ENCODE measurements at regions not wholly inside any gene's neighbourhood (a gene's known extent, or its start where the extent isn't known, plus 50 kb on each side); places are given as distances from the start of the nearest gene placed in this dataset.
A peak's percentile ranks its signal among the peaks of the same experiment; 100 is the strongest.
"Not testable (repeated sequence)": the region's sequence is repeated elsewhere in the genome, so short reads cannot be mapped to it uniquely, and the experiment has no call there.

- no peaks in the 10 kb centered on the region for H3K36me3 ChIP-seq
- DNase-seq, result no peak
- no peaks in the 10 kb centered on the region; the same call in 1 of the 2 replicates for H3K9me3 ChIP-seq
- H3K27me3 ChIP-seq, result no peaks in the 10 kb centered on the region
- no peak overlapping the region for H3K4me3 ChIP-seq
Observed at GRCh38 chr10:33055625-33056024, 97.6 kb upstream of the ITGB1 start.

DNA sequence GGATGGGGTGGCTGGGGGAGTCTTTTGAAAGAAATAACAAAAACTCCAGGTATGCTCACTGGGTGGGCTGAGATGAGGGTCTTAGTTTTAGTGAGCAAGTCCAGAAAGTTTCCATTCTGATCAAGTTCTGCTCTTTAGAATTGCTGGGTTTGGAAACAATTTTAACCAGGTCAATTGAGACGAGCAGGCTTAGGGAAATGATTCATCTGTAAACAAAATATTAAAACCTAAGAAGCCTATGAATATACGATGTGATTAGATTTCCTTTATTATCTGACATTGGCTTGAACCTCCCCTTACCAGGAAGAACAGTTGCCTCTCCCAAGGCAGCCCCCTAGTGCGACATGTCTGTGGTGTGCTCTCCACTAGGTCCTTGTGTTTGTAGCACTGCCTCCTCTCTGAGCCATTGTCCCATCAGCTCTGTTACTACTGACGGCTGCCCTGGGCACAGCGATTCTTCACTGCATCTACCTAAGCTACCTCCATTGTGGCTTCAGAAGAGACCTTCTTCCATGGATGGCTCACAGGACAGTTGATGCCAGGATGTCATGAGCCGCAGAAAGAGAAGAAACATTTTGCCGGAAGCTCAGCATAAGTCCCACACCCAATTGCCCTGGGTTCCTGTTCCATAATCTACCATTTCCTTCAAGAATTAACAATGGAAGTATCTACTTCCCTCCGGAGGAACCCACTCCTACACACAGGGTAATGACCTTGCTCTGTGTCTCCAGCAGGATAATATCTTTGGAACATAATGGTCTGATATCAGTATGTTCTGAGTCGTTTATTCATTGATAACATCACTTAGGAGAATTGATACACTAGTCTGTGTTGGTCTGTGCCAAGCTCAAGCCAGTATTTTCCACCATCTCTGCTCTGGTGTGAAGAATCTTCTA is 95.1 kb upstream of the ITGB1 start:
- Histone ChIP-seq H3K27me3 (no peaks in the 10 kb centered on the region), H3K4me3 (no peak overlapping the region), H3K9me3 (no peaks in the 10 kb centered on the region; the same call in 1 of the 2 replicates), H3K36me3 (no peaks in the 10 kb centered on the region)
- no peak for DNase-seq

GRCh38 chr10:33052263-33052875 is 94.3 kb upstream of the ITGB1 start:
- Histone ChIP-seq H3K4me3 (no peak overlapping the region), H3K36me3 (no peaks in the 10 kb centered on the region), H3K9me3 (no peaks in the 10 kb centered on the region; the same call in 1 of the 2 replicates), H3K27me3 (no peaks in the 10 kb centered on the region)
- no peak for DNase-seq

- H3K4me3 ChIP-seq, result peak overlapping the region; percentile 20
- peak; percentile 10 for DNase-seq
- not testable (repeated sequence) for H3K9me3 ChIP-seq, H3K36me3 ChIP-seq, H3K27me3 ChIP-seq
Observed at GRCh38 chr10:33049963-33050920, 92.2 kb upstream of the ITGB1 start.

GRCh38 chr10:33048223-33048622 is 90.2 kb upstream of the ITGB1 start:
- H3K27me3 ChIP-seq, result no peaks in the 10 kb centered on the region
- no peaks in the 10 kb centered on the region for H3K9me3 ChIP-seq
- H3K36me3 ChIP-seq, result no peaks in the 10 kb centered on the region
- H3K4me3 ChIP-seq, result no peak overlapping the region
- DNase-seq, result no peak

DNA sequence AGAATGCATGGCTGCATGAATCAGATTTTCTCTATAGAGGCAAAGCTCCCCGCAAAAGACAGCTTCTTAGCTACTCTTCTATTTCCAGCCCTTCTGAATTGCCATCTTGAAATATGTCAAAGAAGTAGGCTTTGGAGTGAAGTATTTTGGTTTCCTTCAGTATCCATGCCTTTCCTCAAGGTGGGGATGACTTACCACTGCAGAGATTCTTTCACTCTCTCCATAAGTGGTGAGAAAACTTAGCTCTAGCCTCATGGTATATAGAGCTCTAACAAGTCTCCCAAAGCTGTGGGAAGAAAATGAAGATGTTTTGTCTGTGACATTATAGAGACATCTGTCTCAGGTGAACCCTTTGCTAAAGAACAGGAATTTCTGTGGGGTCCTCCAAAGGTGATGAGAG is 89.6 kb upstream of the ITGB1 start:
- H3K36me3 ChIP-seq, result no peaks in the 10 kb centered on the region
- DNase-seq, result no peak
- H3K9me3 ChIP-seq, result no peaks in the 10 kb centered on the region
- H3K27me3 ChIP-seq, result no peaks in the 10 kb centered on the region
- H3K4me3 ChIP-seq, result no peak overlapping the region

- H3K9me3 ChIP-seq, result no peaks in the 10 kb centered on the region
- no peaks in the 10 kb centered on the region for H3K27me3 ChIP-seq
- H3K4me3 ChIP-seq, result no peak overlapping the region
- no peaks in the 10 kb centered on the region for H3K36me3 ChIP-seq
- no peak for DNase-seq
Observed at GRCh38 chr10:33046792-33047191, 88.8 kb upstream of the ITGB1 start.

- H3K27me3 ChIP-seq, result no peaks in the 10 kb centered on the region
- no peak for DNase-seq
- no peaks in the 10 kb centered on the region for H3K36me3 ChIP-seq
- no peaks in the 10 kb centered on the region for H3K9me3 ChIP-seq
- no peak overlapping the region for H3K4me3 ChIP-seq
Observed at GRCh38 chr10:33045421-33045820, 87.4 kb upstream of the ITGB1 start.

DNA sequence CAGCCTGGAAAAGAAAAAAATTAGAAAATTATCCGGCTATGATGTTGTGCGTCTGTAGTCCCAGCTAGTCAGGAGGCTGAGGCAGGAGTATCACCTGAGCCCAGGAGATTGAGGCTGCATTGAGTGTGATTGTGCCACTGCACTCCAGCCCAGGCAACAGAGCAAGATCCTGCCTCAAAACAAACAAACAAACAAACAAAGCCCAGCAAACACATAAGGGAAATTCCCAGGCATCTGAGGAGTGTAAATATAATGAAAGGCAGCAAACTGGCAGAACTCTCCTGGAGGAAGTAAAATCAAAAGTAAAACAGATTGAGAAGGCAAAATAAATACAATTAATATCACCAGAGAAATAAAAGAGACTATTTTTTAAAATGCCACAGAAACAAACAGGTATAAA is 84.5 kb upstream of the ITGB1 start:
- Histone ChIP-seq H3K27me3 (no peaks in the 10 kb centered on the region), H3K36me3 (no peaks in the 10 kb centered on the region), H3K9me3 (no peaks in the 10 kb centered on the region), H3K4me3 (no peak overlapping the region)
- no peak for DNase-seq

DNA sequence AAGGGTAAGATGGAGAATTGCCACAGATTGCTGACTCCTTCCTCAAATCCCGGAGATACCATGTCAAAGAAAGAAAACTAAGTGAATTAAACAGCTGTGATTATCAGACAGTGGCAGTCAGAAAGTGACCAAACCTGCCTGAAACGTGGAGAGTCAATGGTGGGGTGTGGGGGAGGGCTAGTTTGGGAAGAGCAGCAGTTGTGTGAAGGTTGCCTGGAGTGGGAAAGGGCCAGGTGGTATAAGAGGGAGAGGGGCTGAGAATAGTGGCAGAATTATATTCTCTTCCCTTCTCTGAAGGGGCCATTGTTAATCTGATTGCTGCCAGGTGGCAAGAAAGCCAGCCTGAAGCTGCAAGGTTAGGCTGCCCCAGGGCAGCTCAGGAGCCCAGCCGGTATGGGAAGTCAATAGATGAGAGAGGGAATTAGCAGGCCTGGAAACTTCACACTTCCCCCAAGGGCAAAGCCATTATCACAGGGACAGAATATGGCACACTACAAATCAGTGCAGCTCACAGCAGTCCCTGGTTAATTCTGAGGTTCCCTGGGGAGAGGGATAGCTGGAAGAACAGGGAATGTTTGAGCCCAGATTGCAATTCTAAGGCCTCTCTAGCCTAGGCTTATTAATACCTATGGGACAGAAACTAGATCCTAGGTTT is 83.9 kb upstream of the ITGB1 start:
- DNase-seq, result no peak
- Histone ChIP-seq H3K36me3 (no peaks in the 10 kb centered on the region), H3K9me3 (no peaks in the 10 kb centered on the region), H3K27me3 (no peaks in the 10 kb centered on the region), H3K4me3 (no peak overlapping the region)

DNA sequence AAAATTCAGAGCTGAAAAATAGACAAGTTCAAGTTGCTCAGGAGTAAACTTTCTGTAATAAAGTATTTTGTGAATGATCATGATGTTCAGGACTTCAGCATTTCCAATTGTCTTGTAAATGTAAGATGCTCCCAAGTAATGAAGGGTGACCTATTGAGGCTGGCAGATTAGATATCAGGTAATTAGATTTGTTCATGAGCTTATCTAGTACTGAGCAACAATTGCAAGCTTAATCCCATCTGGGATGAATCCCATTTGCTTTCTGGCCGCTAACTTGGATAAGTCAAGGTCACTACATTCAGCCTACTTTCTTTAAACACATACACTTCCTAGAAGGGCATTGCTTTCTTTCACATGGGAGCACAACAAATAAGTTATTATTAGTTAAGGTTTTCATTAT is 82.4 kb upstream of the ITGB1 start:
- H3K4me3 ChIP-seq, result no peak overlapping the region
- no peaks in the 10 kb centered on the region for H3K27me3 ChIP-seq
- no peaks in the 10 kb centered on the region for H3K36me3 ChIP-seq
- H3K9me3 ChIP-seq, result no peaks in the 10 kb centered on the region
- no peak for DNase-seq

DNA sequence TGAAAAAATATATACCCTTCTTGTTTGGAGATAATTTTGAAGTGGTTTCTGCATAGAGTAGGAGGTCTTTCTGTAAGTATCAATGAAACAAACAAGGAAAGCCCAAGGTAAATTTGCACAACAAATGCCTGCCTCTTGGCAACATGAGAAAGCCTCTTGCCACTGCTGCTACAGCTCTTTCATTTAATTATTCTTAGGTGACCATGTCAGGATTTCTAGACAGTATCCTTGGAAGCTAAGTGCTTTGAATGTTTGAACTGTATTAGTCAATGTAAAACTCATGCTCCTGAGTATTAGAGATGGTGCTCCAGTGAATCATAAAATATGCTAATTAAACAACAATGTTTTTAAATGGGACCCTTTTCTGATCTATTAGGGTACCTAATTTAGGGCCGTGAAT is 81.2 kb upstream of the ITGB1 start:
- H3K36me3 ChIP-seq, result no peaks in the 10 kb centered on the region
- H3K4me3 ChIP-seq, result no peak overlapping the region
- no peaks in the 10 kb centered on the region for H3K27me3 ChIP-seq
- no peaks in the 10 kb centered on the region for H3K9me3 ChIP-seq
- no peak for DNase-seq

GRCh38 chr10:33038672-33039071 is 80.6 kb upstream of the ITGB1 start:
- Histone ChIP-seq H3K36me3 (no peaks in the 10 kb centered on the region), H3K4me3 (no peak overlapping the region), H3K27me3 (no peaks in the 10 kb centered on the region), H3K9me3 (no peaks in the 10 kb centered on the region)
- no peak for DNase-seq

DNA sequence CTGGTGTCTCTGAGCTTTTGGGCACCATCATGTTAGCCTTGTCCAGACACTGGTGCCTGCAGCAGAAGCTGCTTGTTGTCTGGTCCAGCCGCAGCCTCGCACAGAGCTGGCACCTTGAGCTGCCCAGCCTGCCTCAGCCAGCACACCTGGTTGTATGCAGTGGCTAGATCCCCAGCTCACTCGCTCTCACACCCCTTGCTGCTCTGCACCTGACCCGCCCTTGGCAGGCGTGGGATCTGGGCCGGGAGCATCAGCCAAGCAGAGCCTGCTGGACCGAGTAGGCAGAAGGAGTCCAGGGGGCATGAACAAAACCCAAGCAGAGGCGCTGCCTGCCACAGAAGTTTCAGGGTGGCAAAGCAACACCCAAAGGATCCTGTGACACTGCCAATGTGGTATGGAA is 79.7 kb upstream of the ITGB1 start:
- Histone ChIP-seq H3K27me3 (no peaks in the 10 kb centered on the region), H3K9me3 (no peaks in the 10 kb centered on the region), H3K36me3 (no peaks in the 10 kb centered on the region), H3K4me3 (no peak overlapping the region)
- DNase-seq, result no peak

DNA sequence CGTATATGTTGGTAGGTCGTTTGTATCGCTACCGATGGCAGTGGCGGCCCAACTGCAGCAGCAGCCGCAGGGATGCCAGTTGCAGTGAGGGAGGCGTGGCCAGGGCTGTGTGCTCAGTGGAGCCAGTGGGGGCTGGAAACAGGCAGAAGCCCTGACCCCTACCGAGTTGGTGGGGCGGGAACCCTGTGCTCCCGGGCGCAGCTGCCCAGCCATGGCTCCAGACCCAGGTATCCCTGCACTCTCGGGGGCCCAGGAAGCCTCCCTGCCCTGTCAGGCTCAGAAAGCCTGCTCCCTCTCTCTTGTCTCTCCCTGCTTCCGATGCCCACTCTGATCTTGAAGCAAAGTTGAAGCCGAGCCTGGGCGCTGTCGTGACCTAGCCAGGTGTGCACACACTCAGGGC is 78.6 kb upstream of the ITGB1 start:
- Histone ChIP-seq H3K4me3 (no peak overlapping the region), H3K9me3 (no peaks in the 10 kb centered on the region), H3K27me3 (no peaks in the 10 kb centered on the region), H3K36me3 (no peaks in the 10 kb centered on the region)
- DNase-seq, result no peak

DNA sequence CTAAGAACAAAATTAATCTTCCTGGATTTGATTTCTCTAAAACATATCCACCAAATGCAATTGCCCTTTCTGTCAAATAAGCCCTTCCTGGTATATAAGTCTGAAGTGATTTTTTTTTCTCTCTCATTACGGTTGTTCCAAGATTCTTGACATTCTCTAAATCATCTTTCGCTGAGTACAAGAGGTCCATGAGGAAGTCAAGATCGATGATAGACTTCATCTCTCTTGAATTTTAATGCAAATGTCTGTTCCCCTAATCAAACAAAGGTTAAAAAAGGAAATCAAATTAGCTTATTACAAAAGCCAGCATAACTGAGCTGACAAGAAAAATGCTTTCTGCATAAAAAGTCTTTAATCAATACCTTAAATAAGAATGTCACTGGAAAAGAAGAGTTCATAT is 77.4 kb upstream of the ITGB1 start:
- H3K4me3 ChIP-seq, result no peak overlapping the region
- no peak for DNase-seq
- H3K27me3 ChIP-seq, result no peaks in the 10 kb centered on the region
- no peaks in the 10 kb centered on the region for H3K36me3 ChIP-seq
- no peaks in the 10 kb centered on the region for H3K9me3 ChIP-seq

- Histone ChIP-seq H3K36me3 (no peaks in the 10 kb centered on the region), H3K4me3 (no peak overlapping the region), H3K9me3 (no peaks in the 10 kb centered on the region), H3K27me3 (no peaks in the 10 kb centered on the region)
- DNase-seq, result no peak
Observed at GRCh38 chr10:33034931-33035330, 76.9 kb upstream of the ITGB1 start.
